CD4-positive, alpha-beta T cell treated with Interleukin-4 for 1 hour (primary cell): ENCODE measurements at regions not wholly inside any gene's neighbourhood (a gene's known extent, or its start where the extent isn't known, plus 50 kb on each side); places are given as distances from the start of the nearest gene placed in this dataset.

ENCODE experiments used
- DNase-seq, 2 donors: peaks; one replicate each; pipeline ENCODE4 v3.0.0-alpha.2; 2020 to 2022

- DNase-seq, result no peak
These were observed 182.6 kb upstream of the CD96 start for GRCh38 chr3:111359261-111360030.

GRCh38 chr3:111362381-111363009, 179.5 kb upstream of the CD96 start:
- DNase-seq, result no peak

GRCh38 chr3:111366515-111366914, 175.5 kb upstream of the CD96 start:
- DNase-seq, result no peak

- DNase-seq, result no peak
These were observed 173.9 kb upstream of the CD96 start for GRCh38 chr3:111368056-111368455.

GRCh38 chr3:111369958-111370357, 172.0 kb upstream of the CD96 start:
- DNase-seq, result no peak

- no peak for DNase-seq
These were observed 168.8 kb upstream of the CD96 start for GRCh38 chr3:111373239-111373638.

- DNase-seq, result no peak
These were observed 168.1 kb upstream of the CD96 start for GRCh38 chr3:111373861-111374260.

GRCh38 chr3:111385971-111386495, 156.0 kb upstream of the CD96 start:
- DNase-seq, result no peak

- DNase-seq, result peak; percentile 60 to 71
These were observed 149.1 kb upstream of the CD96 start for GRCh38 chr3:111392894-111393398.

- DNase-seq, result no peak
These were observed 129.3 kb upstream of the CD96 start for GRCh38 chr3:111412656-111413055.

- no peak for DNase-seq
These were observed 127.5 kb upstream of the CD96 start for GRCh38 chr3:111414531-111414930.

- DNase-seq, result no peak
These were observed 127.0 kb upstream of the CD96 start for GRCh38 chr3:111415018-111415417.

- DNase-seq, result no peak
These were observed 123.6 kb upstream of the CD96 start for GRCh38 chr3:111418391-111418790.

- no peak for DNase-seq
These were observed 113.7 kb upstream of the CD96 start for GRCh38 chr3:111428301-111428700.

- no peak for DNase-seq
These were observed 106.9 kb upstream of the CD96 start for GRCh38 chr3:111434941-111435622.

GRCh38 chr3:111438283-111438682, 103.7 kb upstream of the CD96 start:
- DNase-seq, result no peak

GRCh38 chr3:111454551-111454950, 87.4 kb upstream of the CD96 start:
- DNase-seq, result no peak

GRCh38 chr3:111465081-111465670, 76.8 kb upstream of the CD96 start:
- DNase-seq, result no peak

- no peak for DNase-seq
These were observed 72.0 kb upstream of the CD96 start for GRCh38 chr3:111470032-111470431.

GRCh38 chr3:111471831-111472230, 70.2 kb upstream of the CD96 start:
- DNase-seq, result no peak

GRCh38 chr3:111472556-111472955, 69.4 kb upstream of the CD96 start:
- no peak for DNase-seq

GRCh38 chr3:111473550-111473949, 68.4 kb upstream of the CD96 start:
- DNase-seq, result no peak

- DNase-seq, result no peak
These were observed 65.3 kb upstream of the CD96 start for GRCh38 chr3:111476701-111477100.
